ENCODE measurements at regions not wholly inside any gene's neighbourhood (a gene's known extent, or its start where the extent isn't known, plus 50 kb on each side); places are given as distances from the start of the nearest gene placed in this dataset.
"Not testable (repeated sequence)": the region's sequence is repeated elsewhere in the genome, so short reads cannot be mapped to it uniquely, and the experiment has no call there.

DNA sequence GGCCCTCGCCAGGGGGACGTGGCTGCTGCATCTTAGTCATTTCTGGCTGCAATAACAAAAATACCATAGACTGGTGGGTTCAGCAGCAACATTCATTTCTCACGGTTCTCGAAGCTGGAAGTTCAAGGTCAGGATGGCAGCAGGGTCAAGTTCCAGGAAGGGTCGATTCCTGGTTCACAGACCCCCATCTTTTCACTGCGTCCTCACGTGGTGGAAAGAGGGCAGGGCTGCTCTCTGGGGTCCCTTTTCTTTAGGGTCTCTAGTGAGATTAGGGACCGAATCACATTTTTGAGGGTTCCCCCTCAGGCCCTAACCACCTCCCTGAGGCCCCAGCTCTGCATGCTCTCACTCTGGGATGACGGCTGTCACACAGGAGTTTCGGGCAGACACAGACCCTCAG is 187.5 kb downstream of the TMEM121 start:
- not testable (repeated sequence) for TF ChIP-seq POLR2A (IDR thresholded peaks at IDR 0.05; ENCODE audit: extremely low read depth, insufficient read length)
- TF ChIP-seq, protein P1, sequence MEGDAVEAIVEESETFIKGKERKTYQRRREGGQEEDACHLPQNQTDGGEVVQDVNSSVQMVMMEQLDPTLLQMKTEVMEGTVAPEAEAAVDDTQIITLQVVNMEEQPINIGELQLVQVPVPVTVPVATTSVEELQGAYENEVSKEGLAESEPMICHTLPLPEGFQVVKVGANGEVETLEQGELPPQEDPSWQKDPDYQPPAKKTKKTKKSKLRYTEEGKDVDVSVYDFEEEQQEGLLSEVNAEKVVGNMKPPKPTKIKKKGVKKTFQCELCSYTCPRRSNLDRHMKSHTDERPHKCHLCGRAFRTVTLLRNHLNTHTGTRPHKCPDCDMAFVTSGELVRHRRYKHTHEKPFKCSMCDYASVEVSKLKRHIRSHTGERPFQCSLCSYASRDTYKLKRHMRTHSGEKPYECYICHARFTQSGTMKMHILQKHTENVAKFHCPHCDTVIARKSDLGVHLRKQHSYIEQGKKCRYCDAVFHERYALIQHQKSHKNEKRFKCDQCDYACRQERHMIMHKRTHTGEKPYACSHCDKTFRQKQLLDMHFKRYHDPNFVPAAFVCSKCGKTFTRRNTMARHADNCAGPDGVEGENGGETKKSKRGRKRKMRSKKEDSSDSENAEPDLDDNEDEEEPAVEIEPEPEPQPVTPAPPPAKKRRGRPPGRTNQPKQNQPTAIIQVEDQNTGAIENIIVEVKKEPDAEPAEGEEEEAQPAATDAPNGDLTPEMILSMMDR (IDR thresholded peaks at IDR 0.05; ENCODE audit: low read depth, low read length), result not testable (repeated sequence)

Data from NB4 (cell line).